Hematopoietic multipotent progenitor cell treated with erythropoietin and hydrocortisone succinate and interleukin-3 and kit ligand, for 4 days (in vitro differentiated cells): ENCODE measurements at regions not wholly inside any gene's neighbourhood (a gene's known extent, or its start where the extent isn't known, plus 50 kb on each side); places are given as distances from the start of the nearest gene placed in this dataset.

Experiments
- DNase-seq: peaks from one replicate; pipeline ENCODE4 v3.0.0-alpha.2; 2015

DNA sequence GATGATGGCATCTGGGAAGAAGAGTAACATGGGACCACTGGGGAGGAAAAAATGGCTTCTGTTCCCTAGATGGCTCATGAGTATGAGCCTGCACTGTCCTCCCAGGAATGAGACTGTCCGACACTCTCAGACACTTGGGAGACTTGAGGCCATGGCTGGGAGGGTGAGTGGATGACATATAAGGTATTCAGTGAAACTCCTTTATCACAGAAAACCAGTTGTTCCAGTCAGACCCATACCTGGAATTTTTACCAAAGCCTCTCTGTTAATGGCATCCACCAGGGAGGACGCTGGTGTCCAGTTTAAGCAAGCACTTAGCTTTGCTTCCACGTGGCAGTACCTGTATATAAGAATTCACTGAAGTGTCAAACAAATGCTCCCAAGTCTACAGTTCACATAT lies 116.7 kb upstream of the C10orf90 start:
- no peak for DNase-seq

GRCh38 chr10:126795318-126795717 lies 109.9 kb upstream of the DOCK1 start:
- no peak for DNase-seq

GRCh38 chr10:126798649-126799048 lies 106.6 kb upstream of the DOCK1 start:
- DNase-seq = no peak

DNA sequence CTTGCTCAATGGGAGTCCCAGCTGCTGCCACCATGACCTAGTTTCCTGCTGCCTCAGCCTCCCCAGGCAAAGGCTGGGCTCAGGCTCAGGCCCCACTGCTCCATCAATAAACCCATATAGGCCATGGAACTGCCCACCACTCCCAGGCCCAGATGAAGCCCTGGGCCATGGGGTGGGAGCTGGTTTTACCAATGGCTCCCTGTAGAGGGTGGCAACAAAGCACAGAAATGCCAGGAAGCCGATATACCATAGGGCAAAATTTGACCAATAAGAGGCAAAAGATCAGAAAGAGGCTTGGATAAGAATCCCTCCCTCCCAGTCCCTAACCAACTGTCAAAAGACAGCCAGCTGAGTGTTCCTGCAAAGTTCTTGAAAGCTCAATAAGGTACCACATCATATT lies 101.8 kb upstream of the DOCK1 start:
- no peak for DNase-seq

GRCh38 chr10:126804396-126804795 lies 100.8 kb upstream of the DOCK1 start:
- DNase-seq = no peak

GRCh38 chr10:126806498-126806897 lies 98.7 kb upstream of the DOCK1 start:
- no peak for DNase-seq

GRCh38 chr10:126806991-126807702 lies 98.1 kb upstream of the DOCK1 start:
- no peak for DNase-seq

GRCh38 chr10:126808103-126808502 lies 97.1 kb upstream of the DOCK1 start:
- DNase-seq = no peak

DNA sequence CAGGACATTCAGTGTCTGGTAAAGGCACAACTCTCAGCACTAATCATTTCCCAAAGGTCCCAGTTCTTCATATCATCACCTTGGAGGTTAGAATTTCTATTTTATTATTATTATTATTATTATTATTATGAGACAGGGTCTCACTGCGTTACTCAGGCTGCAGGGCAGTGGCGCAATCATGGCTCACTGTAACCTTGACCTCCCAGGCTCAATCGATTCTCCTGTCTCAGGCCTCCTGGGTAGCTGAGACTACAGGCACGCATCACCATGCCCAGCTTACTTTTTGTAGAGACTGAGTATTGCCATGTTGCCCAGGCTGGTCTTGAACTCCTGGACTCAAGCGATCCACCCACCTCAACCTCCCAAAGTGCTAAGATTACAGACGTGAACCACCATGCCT lies 91.8 kb upstream of the DOCK1 start:
- no peak for DNase-seq

DNA sequence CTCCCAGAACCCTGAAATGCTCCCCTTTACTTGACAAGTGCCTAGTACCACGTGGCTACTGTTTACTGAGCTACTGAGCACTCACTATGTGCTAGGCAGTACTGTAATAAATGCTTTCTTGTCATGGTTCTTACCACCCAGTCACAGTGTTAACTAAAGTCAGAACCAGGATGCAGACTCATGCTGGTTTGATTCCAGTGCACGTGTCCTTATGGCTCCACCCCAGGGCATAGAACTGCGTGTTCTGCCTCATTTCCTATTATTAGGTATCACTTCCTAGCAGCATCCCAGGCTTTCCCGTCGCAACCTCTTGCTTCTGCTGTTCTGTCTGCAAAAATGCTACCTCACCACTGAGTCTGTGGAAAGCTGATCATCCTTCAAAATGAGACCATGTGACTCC lies 71.7 kb upstream of the DOCK1 start:
- no peak for DNase-seq

- DNase-seq = no peak
Measured at GRCh38 chr10:126836009-126836408, 69.2 kb upstream of the DOCK1 start.

GRCh38 chr10:126838316-126838715 lies 66.9 kb upstream of the DOCK1 start:
- DNase-seq = no peak

DNA sequence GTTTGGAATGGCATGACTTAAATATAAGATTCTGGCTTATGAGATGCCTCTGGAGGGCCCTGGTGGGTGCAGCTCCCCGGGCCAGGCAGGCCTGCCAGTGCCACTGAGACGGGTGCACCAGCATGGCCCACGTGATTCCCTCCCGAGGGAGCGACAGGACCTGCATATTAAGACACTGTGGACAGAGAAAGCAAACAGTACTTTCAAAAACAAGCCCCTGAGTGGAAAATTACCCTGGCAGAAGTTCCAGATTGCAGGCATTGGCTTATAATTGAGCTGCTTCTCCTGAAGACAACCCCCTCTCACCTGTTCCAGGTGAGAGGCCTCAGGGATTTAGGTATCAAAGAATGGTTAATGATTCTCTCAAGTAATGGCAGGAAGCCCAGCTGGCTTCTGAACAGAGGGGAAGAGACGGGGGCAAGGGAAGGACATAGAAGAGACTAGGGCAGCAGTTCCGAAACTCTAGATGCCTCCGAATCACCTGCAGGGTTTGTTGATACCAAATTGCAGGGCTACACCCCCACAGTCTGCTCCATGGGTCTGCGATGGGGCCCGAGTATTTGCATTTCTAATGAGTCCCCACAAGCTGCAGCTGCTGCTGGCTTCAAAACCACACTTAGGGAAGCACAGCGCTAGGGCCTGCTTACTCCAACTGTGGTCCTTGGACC lies 66.0 kb upstream of the DOCK1 start:
- DNase-seq = no peak

- no peak for DNase-seq
Measured at GRCh38 chr10:126840576-126841135, 64.6 kb upstream of the DOCK1 start.

DNA sequence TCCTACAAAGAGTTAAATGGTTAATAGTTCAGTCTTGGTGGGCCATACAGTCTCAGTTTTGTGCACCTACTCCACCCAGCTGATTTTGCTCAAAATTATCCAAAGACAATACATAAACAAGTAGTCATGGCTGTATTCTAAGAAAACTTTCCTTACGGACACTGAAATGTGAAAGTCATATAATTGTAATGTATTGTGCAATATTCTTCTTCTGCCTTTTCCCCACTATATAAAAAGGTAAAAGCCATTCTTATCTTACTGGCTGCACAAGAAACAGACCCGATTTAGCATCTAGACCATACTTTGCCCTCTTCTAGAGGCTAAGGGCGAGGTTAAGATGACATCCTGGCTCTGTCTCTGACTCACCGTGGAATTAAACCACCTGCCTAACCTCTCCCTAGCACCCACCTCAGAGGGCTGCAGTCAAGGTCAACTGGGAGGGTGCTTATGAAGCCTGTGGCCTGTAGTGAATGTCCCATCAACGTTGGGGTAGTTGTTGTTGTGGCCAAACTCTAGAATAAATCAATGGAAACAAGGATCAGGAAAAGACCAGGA lies 63.8 kb upstream of the DOCK1 start:
- DNase-seq = no peak

GRCh38 chr10:126842356-126842755 lies 62.9 kb upstream of the DOCK1 start:
- no peak for DNase-seq

DNA sequence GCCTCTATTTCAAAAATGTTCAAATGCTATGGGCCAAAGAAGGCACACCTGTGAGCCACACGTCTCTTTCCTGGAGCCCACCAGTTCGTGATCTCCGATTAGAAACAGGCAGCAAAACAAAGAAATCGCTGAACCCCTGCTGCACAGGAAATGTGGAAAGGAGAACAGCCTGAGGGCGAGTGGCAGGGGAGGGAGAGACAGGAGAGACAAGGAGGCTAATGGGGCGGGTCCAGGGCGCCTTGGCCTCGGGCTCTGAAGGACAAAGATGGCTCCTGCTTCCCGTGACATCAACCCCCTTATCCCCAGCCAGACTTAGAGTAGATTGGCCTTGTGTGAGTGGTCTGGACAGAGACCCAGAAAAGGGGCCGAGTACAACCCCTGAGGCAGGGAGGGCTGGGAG lies 62.4 kb upstream of the DOCK1 start:
- DNase-seq = no peak

DNA sequence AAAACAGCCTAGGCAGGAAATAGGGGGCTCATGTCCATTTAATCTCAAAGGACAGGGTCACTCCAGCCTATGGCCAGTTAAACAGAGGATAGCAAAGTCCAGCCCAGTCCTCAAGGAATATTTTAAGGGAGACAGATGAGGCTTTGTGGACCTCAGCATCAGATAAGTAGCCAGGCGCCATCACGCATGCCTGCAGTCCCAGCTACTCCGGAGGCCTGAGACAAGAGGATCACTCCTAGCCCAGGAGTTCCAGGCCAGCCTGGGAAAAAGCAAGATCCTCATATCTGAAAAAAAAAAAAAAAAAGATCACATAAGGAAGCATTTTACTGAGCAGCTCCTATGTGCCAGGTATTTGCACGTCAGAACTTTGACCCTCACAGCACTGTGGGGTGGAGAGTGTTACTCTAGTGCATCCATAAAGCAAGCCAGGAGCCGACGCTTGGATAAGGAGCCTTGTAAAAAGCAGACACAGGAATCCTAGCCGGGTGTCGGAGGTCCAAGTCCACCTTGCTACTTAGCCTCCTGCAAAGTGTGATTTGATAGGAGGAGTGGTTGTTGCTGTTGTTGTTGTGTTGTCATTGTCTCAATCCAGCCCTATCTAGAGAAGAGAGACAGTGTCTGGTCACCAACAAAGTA lies 61.8 kb upstream of the DOCK1 start:
- no peak for DNase-seq

DNA sequence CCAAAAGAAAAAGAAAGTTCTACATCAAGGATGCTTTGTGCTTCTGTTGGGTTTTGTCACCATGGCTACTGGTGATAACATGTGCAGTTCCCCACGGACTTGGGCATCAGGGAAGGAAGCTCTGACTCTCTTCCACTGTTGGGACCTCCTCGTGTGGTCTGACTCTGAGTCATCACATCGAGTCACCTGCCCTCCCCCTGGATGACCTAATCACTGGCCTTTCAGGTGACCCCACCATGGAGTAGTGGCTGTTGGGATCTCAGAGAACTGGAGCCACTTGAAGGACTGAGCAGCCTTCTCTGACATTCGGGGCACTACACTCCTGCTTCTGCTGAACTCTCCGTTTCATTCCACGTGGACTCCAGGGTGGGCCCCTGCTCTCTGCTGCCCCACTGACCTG lies 60.8 kb upstream of the DOCK1 start:
- DNase-seq = no peak

GRCh38 chr10:126846469-126846868 lies 58.8 kb upstream of the DOCK1 start:
- DNase-seq = no peak

- DNase-seq = no peak
Measured at GRCh38 chr10:126846959-126847358, 58.3 kb upstream of the DOCK1 start.

GRCh38 chr10:126847666-126848065 lies 57.6 kb upstream of the DOCK1 start:
- no peak for DNase-seq

GRCh38 chr10:126849646-126850045 lies 55.6 kb upstream of the DOCK1 start:
- no peak for DNase-seq
